VCaP (cell line): ENCODE measurements at regions not wholly inside any gene's neighbourhood (a gene's known extent, or its start where the extent isn't known, plus 50 kb on each side); places are given as distances from the start of the nearest gene placed in this dataset.

Experiments used
- H3K27ac ChIP-seq: fragments of 450-650 bp; 2 replicates; pipeline ENCODE4 v1.5.1; 2017
- TF ChIP-seq, protein P1 (sequence below): fragments of 450-650 bp; conservative IDR thresholded peaks from 2 replicates; pipeline ENCODE4 v1.5.1; 2017; ENCODE audit warnings: mild to moderate bottlenecking, moderate library complexity

DNA sequence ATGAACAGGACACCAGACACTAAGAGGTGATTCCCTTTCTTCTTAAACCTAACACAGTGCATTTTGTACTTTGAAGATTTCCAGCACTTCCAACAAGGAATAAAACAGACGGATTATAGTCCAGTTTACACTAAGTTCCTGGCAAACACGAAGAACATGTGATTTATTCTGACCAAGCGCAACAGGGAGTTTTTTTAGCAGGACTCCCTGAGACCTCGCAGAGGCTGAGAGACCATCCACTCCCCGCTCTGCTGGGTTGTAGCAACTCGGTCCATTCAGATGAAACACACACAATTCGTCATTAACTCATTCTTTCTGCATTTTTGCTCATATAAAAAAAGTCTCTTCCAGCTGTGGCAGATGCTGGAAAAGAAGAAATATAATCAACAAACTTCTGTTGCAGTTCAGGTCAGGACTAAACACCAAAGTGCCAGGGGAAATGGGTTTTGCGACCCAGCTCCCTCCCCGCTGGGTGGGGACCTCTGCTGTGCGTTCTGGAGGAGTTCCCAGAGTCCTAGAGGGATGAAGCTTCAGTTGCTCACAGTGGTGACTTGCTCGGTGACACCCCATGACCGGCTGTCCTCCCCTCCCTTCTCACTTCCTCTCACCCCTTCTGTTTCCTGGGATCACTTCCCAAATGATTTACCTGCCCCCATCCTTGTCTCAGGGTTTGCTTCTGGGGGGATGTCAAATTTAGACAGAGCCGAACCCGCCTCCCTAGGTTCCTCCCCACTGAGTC is 52.5 kb downstream of the KCNF1 start:
- TF ChIP-seq, protein P1, sequence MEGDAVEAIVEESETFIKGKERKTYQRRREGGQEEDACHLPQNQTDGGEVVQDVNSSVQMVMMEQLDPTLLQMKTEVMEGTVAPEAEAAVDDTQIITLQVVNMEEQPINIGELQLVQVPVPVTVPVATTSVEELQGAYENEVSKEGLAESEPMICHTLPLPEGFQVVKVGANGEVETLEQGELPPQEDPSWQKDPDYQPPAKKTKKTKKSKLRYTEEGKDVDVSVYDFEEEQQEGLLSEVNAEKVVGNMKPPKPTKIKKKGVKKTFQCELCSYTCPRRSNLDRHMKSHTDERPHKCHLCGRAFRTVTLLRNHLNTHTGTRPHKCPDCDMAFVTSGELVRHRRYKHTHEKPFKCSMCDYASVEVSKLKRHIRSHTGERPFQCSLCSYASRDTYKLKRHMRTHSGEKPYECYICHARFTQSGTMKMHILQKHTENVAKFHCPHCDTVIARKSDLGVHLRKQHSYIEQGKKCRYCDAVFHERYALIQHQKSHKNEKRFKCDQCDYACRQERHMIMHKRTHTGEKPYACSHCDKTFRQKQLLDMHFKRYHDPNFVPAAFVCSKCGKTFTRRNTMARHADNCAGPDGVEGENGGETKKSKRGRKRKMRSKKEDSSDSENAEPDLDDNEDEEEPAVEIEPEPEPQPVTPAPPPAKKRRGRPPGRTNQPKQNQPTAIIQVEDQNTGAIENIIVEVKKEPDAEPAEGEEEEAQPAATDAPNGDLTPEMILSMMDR: no peak
- no peak overlapping the region for H3K27ac ChIP-seq

DNA sequence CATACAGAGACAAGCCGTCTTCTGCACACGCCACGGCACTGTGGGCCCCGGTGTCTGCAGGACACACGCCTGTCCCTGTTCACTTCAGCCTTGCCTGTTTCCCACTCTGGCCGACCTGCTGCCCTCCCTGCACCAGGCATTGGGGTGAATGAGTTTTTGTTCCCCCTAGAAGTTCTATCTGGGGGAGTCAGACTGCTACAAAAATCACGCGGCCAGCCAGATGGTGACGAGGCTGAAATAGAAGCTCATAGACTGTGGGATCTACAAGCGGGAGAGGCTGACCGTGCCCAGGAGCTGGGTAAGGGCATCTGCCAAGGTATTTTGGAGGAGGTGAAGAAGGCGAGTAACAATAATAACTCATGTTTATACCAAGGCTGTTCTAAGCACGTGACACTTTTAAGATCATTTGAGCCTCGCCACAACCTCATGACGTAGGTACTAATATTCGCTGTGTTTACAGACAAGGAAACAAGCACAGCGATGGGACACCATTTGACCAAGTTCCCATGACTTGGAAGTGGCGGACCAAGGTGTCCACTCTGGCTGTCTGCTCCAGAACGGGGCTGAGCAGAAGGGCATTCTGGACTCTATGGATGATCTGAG is 53.6 kb downstream of the KCNF1 start:
- no peak overlapping the region for H3K27ac ChIP-seq
- TF ChIP-seq, protein P1: no peak

DNA sequence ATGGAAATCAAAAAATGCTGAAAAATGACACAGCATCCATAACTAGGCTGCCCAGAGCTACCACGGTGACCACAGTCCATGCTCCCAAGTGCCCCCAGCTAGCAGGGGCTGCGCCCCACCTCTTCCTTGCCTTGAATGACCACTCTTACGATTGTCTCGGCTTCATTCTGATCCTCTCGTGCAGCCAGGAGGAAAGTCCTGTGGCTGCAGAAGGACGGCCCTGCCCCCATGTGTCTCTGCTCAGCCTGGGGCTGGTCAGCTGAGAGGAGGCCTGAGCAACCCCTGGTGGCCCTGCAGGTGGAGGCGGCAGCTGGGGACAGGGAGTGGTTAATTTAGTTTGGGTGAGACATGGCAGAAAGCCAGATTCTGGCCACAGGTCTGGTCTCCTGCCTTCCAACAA is 54.3 kb downstream of the KCNF1 start:
- TF ChIP-seq, protein P1: no peak
- H3K27ac ChIP-seq: no peak overlapping the region

DNA sequence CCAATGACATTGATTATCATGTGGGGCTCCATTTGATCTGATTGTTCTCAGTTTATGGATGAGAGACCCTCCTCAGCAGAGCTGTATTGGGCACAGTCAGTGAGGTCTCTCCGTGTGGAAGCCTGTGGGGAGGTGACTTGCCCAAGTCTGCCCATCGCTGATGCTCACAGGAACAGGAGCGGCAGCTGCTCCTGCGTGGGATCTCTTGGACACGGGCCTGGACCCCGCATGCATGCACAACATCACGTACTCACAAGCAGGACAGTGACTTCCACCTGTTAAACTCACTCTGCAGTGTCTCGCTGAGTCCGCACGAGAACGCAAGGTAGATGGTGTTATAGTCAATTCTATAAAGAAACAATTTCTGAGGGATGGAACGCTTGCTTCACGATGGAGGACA is 55.0 kb downstream of the KCNF1 start:
- no peak overlapping the region for H3K27ac ChIP-seq
- TF ChIP-seq, protein P1: no peak

DNA sequence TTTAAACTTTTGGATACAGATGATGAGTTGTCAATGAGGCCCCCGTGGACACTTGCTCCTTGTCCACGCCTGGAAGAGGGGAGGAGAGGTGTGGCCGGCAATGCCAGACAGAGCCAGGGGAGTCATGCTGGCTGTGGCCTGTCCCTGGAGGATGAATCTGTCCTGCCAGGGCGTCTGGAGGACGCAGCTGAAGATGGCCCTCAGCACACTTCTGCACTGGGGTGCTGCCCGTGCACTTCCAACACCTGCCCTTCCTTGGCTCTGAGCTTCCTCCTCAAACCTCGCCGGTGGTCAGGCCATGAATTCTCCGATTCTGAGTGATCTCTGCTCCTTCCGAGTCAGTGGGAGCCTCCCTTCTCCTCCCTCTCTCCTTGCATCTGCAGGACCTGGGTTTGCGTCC is 56.4 kb downstream of the KCNF1 start:
- no peak overlapping the region for H3K27ac ChIP-seq
- TF ChIP-seq, protein P1: no peak

DNA sequence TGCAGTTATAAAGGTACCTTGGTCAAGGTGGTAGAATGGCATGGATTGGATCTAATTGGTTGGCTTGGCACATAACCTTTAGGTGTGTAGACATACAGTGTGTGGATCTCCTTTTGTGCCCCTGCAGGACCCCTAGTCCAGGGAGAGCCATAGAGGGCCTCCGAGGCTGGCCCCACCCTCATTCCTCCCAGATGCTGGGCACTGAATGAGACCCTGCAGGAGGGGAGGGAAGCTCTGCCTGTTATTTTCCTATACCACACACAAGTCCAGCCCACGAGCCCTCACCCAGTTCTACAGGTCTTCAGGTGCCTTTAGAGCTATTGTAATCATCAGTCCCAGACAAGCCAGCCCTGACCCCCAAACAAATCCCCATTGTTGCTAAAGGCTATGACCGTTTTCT is 58.9 kb downstream of the KCNF1 start:
- no peak overlapping the region for H3K27ac ChIP-seq
- TF ChIP-seq, protein P1: no peak

DNA sequence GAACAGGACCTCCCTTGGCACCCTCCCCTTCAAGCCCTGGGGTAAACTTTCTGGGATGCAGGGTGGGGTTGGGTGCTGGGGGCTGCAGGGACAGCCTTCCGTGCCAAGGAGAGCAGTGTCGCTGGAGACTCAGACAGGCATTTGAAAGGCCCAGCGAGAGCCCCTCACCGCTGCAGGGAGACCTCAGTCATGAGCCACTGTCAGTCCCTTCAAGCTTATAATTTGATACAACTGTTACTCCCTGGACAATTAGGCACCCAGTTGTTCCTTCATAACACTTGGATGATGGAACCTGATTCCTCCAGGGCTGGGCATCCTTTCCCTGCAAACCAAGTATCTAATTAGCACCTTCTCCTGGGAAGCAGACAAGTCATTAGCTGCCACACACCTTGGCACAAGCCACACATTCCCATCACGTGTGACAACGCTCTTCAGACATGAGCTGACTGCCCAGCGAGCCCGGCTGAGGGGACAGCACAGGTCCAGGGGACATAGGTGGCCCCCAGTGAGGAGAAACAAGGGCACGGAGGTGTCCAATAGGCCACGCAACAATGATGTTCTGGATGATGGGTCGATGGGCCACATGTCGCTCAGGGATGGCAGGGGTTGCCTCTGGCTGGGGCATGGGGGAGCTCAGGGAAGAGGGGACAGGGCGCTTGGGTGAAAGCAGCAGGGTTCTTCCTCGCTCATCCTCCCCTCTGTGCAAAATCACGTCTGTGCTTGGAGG is 59.6 kb downstream of the KCNF1 start:
- TF ChIP-seq, protein P1: no peak

More for the DNA sequence above, 59.6 kb downstream of the KCNF1 start:
- H3K27ac ChIP-seq: no peak overlapping the region
